NB4 (cell line): ENCODE measurements at regions not wholly inside any gene's neighbourhood (a gene's known extent, or its start where the extent isn't known, plus 50 kb on each side); places are given as distances from the start of the nearest gene placed in this dataset.

ENCODE experiments used
- DNase-seq: peaks from one replicate; pipeline ENCODE4 v3.0.0; 2010; ENCODE audit warnings: low read depth
- H3K4me3 ChIP-seq: one replicate; pipeline ENCODE4 v1.5.1; 2011; ENCODE audit warnings: mild to moderate bottlenecking, low read depth, low read length, moderate library complexity
- CTCF ChIP-seq: IDR thresholded peaks from one replicate; pipeline ENCODE4 v1.5.1; 2012; ENCODE audit warnings: low read depth, low read length
- MAX ChIP-seq: IDR thresholded peaks from 2 replicates; pipeline ENCODE4 v1.6.1; 2011; ENCODE audit warnings: low read depth, low read length
- MYC ChIP-seq: IDR thresholded peaks from 2 replicates; pipeline ENCODE4 v1.6.1; 2011; ENCODE audit warnings: low read depth, low read length
- POLR2A ChIP-seq: IDR thresholded peaks from 2 replicates; pipeline ENCODE4 v1.6.1; 2011; ENCODE audit warnings: mild to moderate bottlenecking; ENCODE audit not compliant: insufficient read length; ENCODE audit errors: extremely low read depth

GRCh38 chr17:77875051-77875780, 83.3 kb upstream of the TNRC6C start:
- TF ChIP-seq MYC (no peak), CTCF (no peak), POLR2A (no peak), MAX (no peak)
- no peak for DNase-seq
- H3K4me3 ChIP-seq, result no peak overlapping the region

GRCh38 chr17:77875881-77876509, 82.5 kb upstream of the TNRC6C start:
- peak; percentile 30; the same call in 1 of the 2 replicates for TF ChIP-seq MYC
- no peak for TF ChIP-seq POLR2A
- TF ChIP-seq CTCF, result no peak
- no peak for TF ChIP-seq MAX
- no peak overlapping the region for H3K4me3 ChIP-seq
- DNase-seq, result peak; percentile 83

GRCh38 chr17:77877036-77877435, 81.5 kb upstream of the TNRC6C start:
- TF ChIP-seq MAX, result no peak
- TF ChIP-seq CTCF, result no peak
- TF ChIP-seq POLR2A, result no peak
- TF ChIP-seq MYC, result no peak
- DNase-seq, result peak; percentile 27

GRCh38 chr17:77877646-77878355, 80.7 kb upstream of the TNRC6C start:
- TF ChIP-seq MAX, result no peak
- TF ChIP-seq MYC, result no peak
- TF ChIP-seq CTCF, result no peak
- TF ChIP-seq POLR2A, result no peak
- DNase-seq, result no peak
- no peak overlapping the region for H3K4me3 ChIP-seq

More at GRCh38 chr17:77877036-77877435, 81.5 kb upstream of the TNRC6C start:
- no peak overlapping the region for H3K4me3 ChIP-seq

GRCh38 chr17:77879226-77879895, 79.1 kb upstream of the TNRC6C start:
- no peak for DNase-seq
- no peak overlapping the region for H3K4me3 ChIP-seq
- TF ChIP-seq POLR2A, result no peak
- no peak for TF ChIP-seq MYC
- no peak for TF ChIP-seq MAX
- no peak for TF ChIP-seq CTCF
